ENCODE measurements at regions not wholly inside any gene's neighbourhood (a gene's known extent, or its start where the extent isn't known, plus 50 kb on each side); places are given as distances from the start of the nearest gene placed in this dataset.
"Not testable (repeated sequence)": the region's sequence is repeated elsewhere in the genome, so short reads cannot be mapped to it uniquely, and the experiment has no call there.

GRCh38 chr2:76149846-76150245 is 439.1 kb upstream of the GCFC2 start:
- H3K27ac Mint-ChIP-seq (ENCODE audit: low read depth, unreplicated experiment), result no peak overlapping the region

GRCh38 chr2:76139303-76139702 is 428.6 kb upstream of the GCFC2 start:
- BruUV-seq (replicated peaks); H3K36me3 Mint-ChIP-seq (ENCODE audit: insufficient read depth, unreplicated experiment); H3K27ac Mint-ChIP-seq (ENCODE audit: low read depth, unreplicated experiment); H3K4me1 Mint-ChIP-seq (ENCODE audit: insufficient read depth, unreplicated experiment); DNase-seq (ENCODE audit: unreplicated experiment); H3K4me3 Mint-ChIP-seq (ENCODE audit: unreplicated experiment); POLR2A ChIA-PET; H3K27me3 Mint-ChIP-seq (ENCODE audit: insufficient read depth, unreplicated experiment); intact Hi-C loops (cut with micrococcal nuclease): not testable (repeated sequence)
- H3K9me3 Mint-ChIP-seq (ENCODE audit: unreplicated experiment), result peaks cover 36% of the 10 kb centered on the region
- CTCF ChIA-PET, result interaction anchor here (1.0 kb wide), 1 partner anchor 331 kb away, joined by 4 read pairs; no protein-coding TSS in a partner anchor

More at GRCh38 chr2:76149846-76150245, 439.1 kb upstream of the GCFC2 start:
- no peak for DNase-seq (ENCODE audit: unreplicated experiment)
- POLR2A ChIA-PET, result no interaction called here
- CTCF ChIA-PET, result no interaction called here
- no peaks in the 10 kb centered on the region for H3K36me3 Mint-ChIP-seq (ENCODE audit: insufficient read depth, unreplicated experiment)
- intact Hi-C loops (cut with micrococcal nuclease), result no loop called here
- peaks cover 16% of the 10 kb centered on the region for H3K9me3 Mint-ChIP-seq (ENCODE audit: unreplicated experiment)
- BruUV-seq (replicated peaks), result no TSS peak
- no peaks in the 10 kb centered on the region for H3K4me1 Mint-ChIP-seq (ENCODE audit: insufficient read depth, unreplicated experiment)
- H3K4me3 Mint-ChIP-seq (ENCODE audit: unreplicated experiment), result no peak overlapping the region
- H3K27me3 Mint-ChIP-seq (ENCODE audit: insufficient read depth, unreplicated experiment), result no peaks in the 10 kb centered on the region
- TF ChIP-seq CTCF (IDR thresholded peaks at IDR 0.05; ENCODE audit: unreplicated experiment), result no peak

- TF ChIP-seq CTCF (IDR thresholded peaks at IDR 0.05; ENCODE audit: unreplicated experiment), result no peak
- BruUV-seq (replicated peaks), result no TSS peak
- ChIA-PET POLR2A (no interaction called here), CTCF (no interaction called here)
- H3K27me3 Mint-ChIP-seq (ENCODE audit: insufficient read depth, unreplicated experiment), result no peaks in the 10 kb centered on the region
- DNase-seq (ENCODE audit: unreplicated experiment), result no peak
- H3K36me3 Mint-ChIP-seq (ENCODE audit: insufficient read depth, unreplicated experiment), result no peaks in the 10 kb centered on the region
- H3K27ac Mint-ChIP-seq (ENCODE audit: low read depth, unreplicated experiment), result no peak overlapping the region
- H3K4me1 Mint-ChIP-seq (ENCODE audit: insufficient read depth, unreplicated experiment), result no peaks in the 10 kb centered on the region
- no peaks in the 10 kb centered on the region for H3K9me3 Mint-ChIP-seq (ENCODE audit: unreplicated experiment)
- intact Hi-C loops (cut with micrococcal nuclease), result no loop called here
- no peak overlapping the region for H3K4me3 Mint-ChIP-seq (ENCODE audit: unreplicated experiment)
Measured at GRCh38 chr2:76128622-76129021, 417.9 kb upstream of the GCFC2 start.

- no peak overlapping the region for H3K4me3 Mint-ChIP-seq (ENCODE audit: unreplicated experiment)
- no TSS peak for BruUV-seq (replicated peaks)
Measured at GRCh38 chr2:76120176-76120575, 409.5 kb upstream of the GCFC2 start.

More at GRCh38 chr2:76120176-76120575, 409.5 kb upstream of the GCFC2 start:
- Mint-ChIP-seq H3K9me3 (ENCODE audit: unreplicated experiment) (peaks cover 4% of the 10 kb centered on the region), H3K4me1 (ENCODE audit: insufficient read depth, unreplicated experiment) (no peaks in the 10 kb centered on the region), H3K27me3 (ENCODE audit: insufficient read depth, unreplicated experiment) (no peaks in the 10 kb centered on the region), H3K36me3 (ENCODE audit: insufficient read depth, unreplicated experiment) (no peaks in the 10 kb centered on the region), H3K27ac (ENCODE audit: low read depth, unreplicated experiment) (no peak overlapping the region)
- TF ChIP-seq CTCF (IDR thresholded peaks at IDR 0.05; ENCODE audit: unreplicated experiment), result no peak
- intact Hi-C loops (cut with micrococcal nuclease), result no loop called here
- CTCF ChIA-PET, result interaction anchor here (1.1 kb wide), 1 partner anchor 39 kb away, joined by 3 read pairs; no protein-coding TSS in a partner anchor
- POLR2A ChIA-PET, result no interaction called here
- peak; percentile 15 for DNase-seq (ENCODE audit: unreplicated experiment)

All from MCF 10A (cell line).